B cell (primary cell): ENCODE measurements at regions not wholly inside any gene's neighbourhood (a gene's known extent, or its start where the extent isn't known, plus 50 kb on each side); places are given as distances from the start of the nearest gene placed in this dataset.

ENCODE experiments used
- ATAC-seq: fragments of 200-7000 bp; cut with Tn5 transposase; one replicate; pipeline ENCODE4 v1.10.0; 2021; ENCODE audit warnings: low read depth, mild to moderate bottlenecking, moderate number of reproducible peaks, moderate library complexity
- CTCF ChIA-PET: fragments of 350-600 bp; sonication (Branson Sonifier 250); formaldehyde crosslinking; loops from one replicate; lab custom pipeline; 2021; ENCODE audit warnings: antibody characterized with exemption, inconsistent platforms; lab: Charles Lee
- POLR2A ChIA-PET: fragments of 350-600 bp; sonication (Branson Sonifier 250); formaldehyde crosslinking; loops from one replicate; lab custom pipeline; 2021; ENCODE audit warnings: antibody characterized with exemption; lab: Charles Lee
- DNase-seq: peaks from one replicate; pipeline ENCODE4 v3.0.0; 2013
- H2AFZ ChIP-seq: 2 replicates; pipeline ENCODE4 v1.6.1; 2012; ENCODE audit warnings: mild to moderate bottlenecking, low read depth, low read length; ENCODE audit not compliant: insufficient read depth, poor library complexity, severe bottlenecking
- H3K27ac ChIP-seq, 2 donors: 1 replicate in 1 of 2; 2 replicates in 1 of 2; pipeline ENCODE4 v1.5.1; 2012 to 2013; ENCODE audit warnings: low read length in 2 of 2, mild to moderate bottlenecking in 2 of 2, moderate library complexity in 1 of 2
- H3K27me3 ChIP-seq, 4 experiments: fragments of 200-600 bp in 1 of 4; sonication (generic) in 1 of 4; replicated peaks in 1 of 4; 1 replicate in 2 of 4; 2 replicates in 2 of 4; pipeline versions ENCODE4 v1.6.1 to v1.7.0; 2013 to 2016; ENCODE audit warnings: low read length in 3 of 4, mild to moderate bottlenecking in 2 of 4, mixed read lengths in 1 of 4, moderate library complexity in 1 of 4; ENCODE audit not compliant: insufficient read depth in 4 of 4, control insufficient read depth in 3 of 4; ENCODE audit errors: control extremely low read depth in 1 of 4
- H3K36me3 ChIP-seq, 2 experiments: replicated peaks in 1 of 2; 1 replicate in 1 of 2; 2 replicates in 1 of 2; pipeline versions ENCODE4 v1.6.1 to v1.7.1; 2013; ENCODE audit warnings: low read length in 1 of 2; ENCODE audit not compliant: insufficient read depth in 2 of 2, control insufficient read depth in 1 of 2; ENCODE audit errors: control extremely low read depth in 1 of 2, extremely low read depth in 1 of 2
- H3K4me1 ChIP-seq, 2 donors: fragments of 200-600 bp in 1 of 2; sonication (generic) in 1 of 2; 1 replicate in 1 of 2; 2 replicates in 1 of 2; pipeline versions ENCODE4 v1.5.1 to v1.6.1; 2013 to 2017; ENCODE audit warnings: low read length in 2 of 2; ENCODE audit not compliant: control insufficient read depth in 2 of 2, insufficient read depth in 2 of 2
- H3K4me2 ChIP-seq: replicated peaks from 2 replicates; pipeline ENCODE3; 2012; ENCODE audit warnings: mild to moderate bottlenecking, low read depth, low read length; ENCODE audit not compliant: poor library complexity, severe bottlenecking
- H3K4me3 ChIP-seq, 5 experiments: fragments of 200-600 bp in 1 of 5; sonication (generic) in 1 of 5; 1 replicate in 3 of 5; 2 replicates in 2 of 5; pipeline versions ENCODE4 v1.5.1 to v1.7.0; 2011 to 2016; ENCODE audit warnings: low read length in 4 of 5, mild to moderate bottlenecking in 4 of 5, low read depth in 2 of 5, control low read depth in 1 of 5, moderate library complexity in 1 of 5; ENCODE audit not compliant: insufficient read depth in 1 of 5; ENCODE audit errors: control extremely low read depth in 1 of 5, extremely low read depth in 1 of 5
- H3K79me2 ChIP-seq: fragments of 200-600 bp; sonication (generic); one replicate; pipeline ENCODE4 v1.6.0; 2016; ENCODE audit warnings: low read length; ENCODE audit not compliant: control insufficient read depth, insufficient read depth
- H3K9ac ChIP-seq: fragments of 200-600 bp; sonication (generic); 2 replicates; pipeline ENCODE4 v1.6.1; 2017; ENCODE audit warnings: mild to moderate bottlenecking, low read length, moderate library complexity
- H3K9me3 ChIP-seq, 3 donors: one replicate each; pipeline versions ENCODE4 v1.6.1 to v1.7.1; 2013; ENCODE audit warnings: low read length in 2 of 3; ENCODE audit not compliant: control insufficient read depth in 2 of 3, insufficient read depth in 1 of 3; ENCODE audit errors: control extremely low read depth in 1 of 3
- H4K20me1 ChIP-seq: 2 replicates; pipeline ENCODE4 v1.6.0; 2012; ENCODE audit warnings: mild to moderate bottlenecking, low read length; ENCODE audit not compliant: insufficient read depth, control insufficient read depth, poor library complexity, severe bottlenecking
- H3K27ac Mint-ChIP-seq: one replicate; pipeline ENCODE4 v1.8.0; 2021; ENCODE audit warnings: mixed read lengths
- H3K27me3 Mint-ChIP-seq: one replicate; pipeline ENCODE4 v1.8.0; 2021; ENCODE audit warnings: mixed read lengths
- H3K4me1 Mint-ChIP-seq: one replicate; pipeline ENCODE4 v1.8.0; 2021; ENCODE audit warnings: mixed read lengths
- H3K4me3 Mint-ChIP-seq: one replicate; pipeline ENCODE4 v1.8.0; 2021; ENCODE audit warnings: mixed read lengths
- H3K9me3 Mint-ChIP-seq: one replicate; pipeline ENCODE4 v1.8.0; 2022; ENCODE audit warnings: mixed read lengths; ENCODE audit not compliant: insufficient read depth
- EZH2 ChIP-seq: IDR thresholded peaks from 2 replicates; pipeline ENCODE4 v1.6.1; 2012; ENCODE audit warnings: borderline replicate concordance, low read depth, mild to moderate bottlenecking, moderate library complexity, low read length; ENCODE audit not compliant: insufficient read depth, poor library complexity, severe bottlenecking
- WGBS: methylation state at CpG from one replicate; pipeline ENCODE4 v1.1.5; 2013; ENCODE audit warnings: missing lambda C conversion rate; ENCODE audit not compliant: insufficient coverage; 5-methylcytosine and 5-hydroxymethylcytosine counted together
- intact Hi-C: fragments of 100-400 bp; cut with micrococcal nuclease; formaldehyde crosslinking; loops from one replicate; pipeline ENCODE4 v1.10.0; 2022
- TF ChIP-seq, protein P1 (sequence below): fragments of 200-600 bp; IDR thresholded peaks from one replicate; pipeline ENCODE4 v1.8.0; 2022; ENCODE audit warnings: antibody characterized with exemption, mild to moderate bottlenecking

DNA sequence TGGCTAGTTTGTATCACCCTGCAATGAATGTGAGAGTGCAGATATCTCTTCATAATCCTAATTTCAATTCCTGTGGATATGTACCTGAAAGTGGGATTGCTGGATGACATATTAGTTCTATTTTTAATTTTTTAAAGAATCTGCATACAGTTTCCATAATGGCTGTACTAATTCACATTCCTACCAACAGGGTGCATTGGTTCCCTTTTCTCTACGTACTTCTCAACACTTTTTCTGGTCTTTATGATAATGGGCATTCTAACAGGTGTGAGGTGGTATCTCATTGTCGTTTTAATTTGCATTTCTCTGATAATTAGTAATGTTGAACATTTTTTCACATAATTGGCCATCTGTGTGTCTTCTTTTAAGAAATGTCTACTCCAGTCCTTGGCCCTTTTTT lies 927.5 kb downstream of the DTWD2 start:
- H3K9ac ChIP-seq, result no peak overlapping the region
- no peak overlapping the region for H3K4me2 ChIP-seq
- no peaks in the 10 kb centered on the region for H3K4me1 ChIP-seq
- no peaks in the 10 kb centered on the region for H3K79me2 ChIP-seq
- ATAC-seq (no peak), DNase-seq (no peak)
- H3K4me3 ChIP-seq, result no peak overlapping the region
- whole genome bisulfite sequencing, result no CpG with 5 or more reads among the region's 2 CpGs
- no peaks in the 10 kb centered on the region for H3K27me3 ChIP-seq
- Mint-ChIP-seq H3K27ac (no peak overlapping the region), H3K27me3 (no peaks in the 10 kb centered on the region), H3K4me1 (no peaks in the 10 kb centered on the region), H3K4me3 (no peak overlapping the region), H3K9me3 (peaks cover 2% of the 10 kb centered on the region)
- H3K36me3 ChIP-seq, result no peaks in the 10 kb centered on the region
- CTCF ChIA-PET, result no interaction called here
- H3K9me3 ChIP-seq, result no peaks in the 10 kb centered on the region
- no peak overlapping the region for H2AFZ ChIP-seq
- no peaks in the 10 kb centered on the region for H4K20me1 ChIP-seq
- TF ChIP-seq, protein P1, sequence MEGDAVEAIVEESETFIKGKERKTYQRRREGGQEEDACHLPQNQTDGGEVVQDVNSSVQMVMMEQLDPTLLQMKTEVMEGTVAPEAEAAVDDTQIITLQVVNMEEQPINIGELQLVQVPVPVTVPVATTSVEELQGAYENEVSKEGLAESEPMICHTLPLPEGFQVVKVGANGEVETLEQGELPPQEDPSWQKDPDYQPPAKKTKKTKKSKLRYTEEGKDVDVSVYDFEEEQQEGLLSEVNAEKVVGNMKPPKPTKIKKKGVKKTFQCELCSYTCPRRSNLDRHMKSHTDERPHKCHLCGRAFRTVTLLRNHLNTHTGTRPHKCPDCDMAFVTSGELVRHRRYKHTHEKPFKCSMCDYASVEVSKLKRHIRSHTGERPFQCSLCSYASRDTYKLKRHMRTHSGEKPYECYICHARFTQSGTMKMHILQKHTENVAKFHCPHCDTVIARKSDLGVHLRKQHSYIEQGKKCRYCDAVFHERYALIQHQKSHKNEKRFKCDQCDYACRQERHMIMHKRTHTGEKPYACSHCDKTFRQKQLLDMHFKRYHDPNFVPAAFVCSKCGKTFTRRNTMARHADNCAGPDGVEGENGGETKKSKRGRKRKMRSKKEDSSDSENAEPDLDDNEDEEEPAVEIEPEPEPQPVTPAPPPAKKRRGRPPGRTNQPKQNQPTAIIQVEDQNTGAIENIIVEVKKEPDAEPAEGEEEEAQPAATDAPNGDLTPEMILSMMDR, result no peak
- no peak for TF ChIP-seq EZH2
- no peak overlapping the region for H3K27ac ChIP-seq
- intact Hi-C loops, result no loop called here
- POLR2A ChIA-PET, result no interaction called here

DNA sequence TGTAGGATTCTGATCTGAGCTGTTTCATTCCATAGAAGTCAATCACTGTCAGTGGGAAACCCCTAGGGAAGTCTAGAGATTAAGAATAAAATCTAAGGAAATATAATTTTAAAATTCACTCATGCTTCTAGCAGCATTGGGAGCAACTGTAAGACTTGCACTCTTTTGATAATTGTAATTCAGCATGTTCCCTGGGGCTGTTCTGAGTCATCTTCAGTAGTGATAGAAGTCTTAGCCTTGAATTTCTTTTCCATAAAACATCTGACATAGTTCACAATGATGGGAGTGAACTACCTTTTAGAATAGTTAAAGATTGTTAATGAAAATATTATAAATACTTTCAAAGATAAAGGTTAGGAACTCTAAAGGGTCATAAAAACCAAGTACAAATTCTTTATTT lies 935.8 kb downstream of the DTWD2 start:
- Histone ChIP-seq H3K9ac (no peak overlapping the region), H2AFZ (no peak overlapping the region), H3K9me3 (peaks cover 0 to 3% (median 2%) of the 10 kb centered on the region in 3 donors), H3K4me3 (no peak overlapping the region), H3K79me2 (no peaks in the 10 kb centered on the region), H3K36me3 (no peaks in the 10 kb centered on the region), H4K20me1 (no peaks in the 10 kb centered on the region), H3K4me1 (no peaks in the 10 kb centered on the region), H3K27me3 (no peaks in the 10 kb centered on the region), H3K27ac (no peak overlapping the region), H3K4me2 (no peak overlapping the region)
- ChIA-PET POLR2A (no interaction called here), CTCF (no interaction called here)
- TF ChIP-seq, protein P1, result no peak
- no peak for TF ChIP-seq EZH2
- ATAC-seq, result no peak
- peaks cover 2% of the 10 kb centered on the region for H3K9me3 Mint-ChIP-seq
- H3K27ac Mint-ChIP-seq, result no peak overlapping the region
- H3K4me1 Mint-ChIP-seq, result no peaks in the 10 kb centered on the region
- intact Hi-C loops, result no loop called here
- no peaks in the 10 kb centered on the region for H3K27me3 Mint-ChIP-seq
- DNase-seq, result no peak
- no peak overlapping the region for H3K4me3 Mint-ChIP-seq
